ENCODE measurements at regions not wholly inside any gene's neighbourhood (a gene's known extent, or its start where the extent isn't known, plus 50 kb on each side); places are given as distances from the start of the nearest gene placed in this dataset.
A peak's percentile ranks its signal among the peaks of the same experiment; 100 is the strongest.

DNA sequence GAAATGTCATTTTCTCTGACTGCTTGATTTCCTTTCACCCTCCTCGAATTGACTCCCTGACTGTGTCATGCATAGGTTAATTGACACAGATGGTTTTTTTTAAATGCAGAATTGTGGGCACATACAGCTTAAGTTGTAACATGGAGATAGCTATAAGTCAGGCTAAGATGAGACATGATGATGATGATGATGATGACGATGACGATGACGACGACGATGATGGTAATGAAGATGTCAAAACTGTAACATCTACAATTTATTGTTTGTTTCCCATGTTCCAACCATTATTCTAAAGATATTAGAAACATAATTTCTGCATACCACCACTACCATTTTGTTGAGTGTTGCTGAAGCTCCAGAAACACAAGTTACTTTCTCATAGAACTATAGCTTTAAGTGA lies 1232.8 kb downstream of the XPNPEP1 start:
- no peak for DNase-seq (ENCODE audit: low read depth)

DNA sequence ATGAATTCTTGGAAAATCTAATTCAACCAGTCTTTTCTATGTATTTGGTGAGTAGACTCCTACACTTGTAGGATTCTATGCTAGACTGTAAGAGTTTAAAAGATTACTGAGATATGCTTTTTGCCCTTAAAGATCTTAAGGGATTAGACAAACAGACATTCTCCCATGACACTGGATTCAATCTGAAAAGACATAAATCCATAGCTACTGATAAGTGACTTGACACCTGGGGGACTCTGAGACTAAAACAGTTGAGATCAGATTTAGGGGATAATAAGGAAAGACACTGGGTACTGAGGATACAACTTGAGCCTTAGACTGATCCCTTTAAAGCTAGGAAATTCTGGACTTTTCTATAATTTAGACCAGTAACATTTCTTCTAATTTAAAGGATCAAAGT lies 1233.4 kb downstream of the XPNPEP1 start:
- no peak for DNase-seq (ENCODE audit: low read depth)

DNA sequence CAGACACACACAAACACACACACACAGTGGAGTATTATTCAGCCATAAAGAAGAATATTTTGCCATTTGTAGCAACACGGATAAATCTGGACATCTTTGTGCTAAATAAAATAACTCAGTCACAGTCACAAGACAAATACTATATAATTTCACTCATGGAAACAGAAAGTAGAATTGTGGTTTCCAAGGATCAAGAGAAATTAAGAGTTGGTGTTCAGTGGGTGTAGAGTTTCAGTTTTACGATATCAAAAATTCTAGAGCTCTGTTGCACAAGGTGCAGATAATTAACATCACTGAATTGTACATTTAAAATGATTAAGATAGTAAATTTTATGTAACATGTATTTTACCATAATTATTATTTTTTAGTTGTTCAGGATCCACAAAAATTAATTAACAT lies 1235.0 kb downstream of the XPNPEP1 start:
- DNase-seq (ENCODE audit: low read depth), result no peak

DNA sequence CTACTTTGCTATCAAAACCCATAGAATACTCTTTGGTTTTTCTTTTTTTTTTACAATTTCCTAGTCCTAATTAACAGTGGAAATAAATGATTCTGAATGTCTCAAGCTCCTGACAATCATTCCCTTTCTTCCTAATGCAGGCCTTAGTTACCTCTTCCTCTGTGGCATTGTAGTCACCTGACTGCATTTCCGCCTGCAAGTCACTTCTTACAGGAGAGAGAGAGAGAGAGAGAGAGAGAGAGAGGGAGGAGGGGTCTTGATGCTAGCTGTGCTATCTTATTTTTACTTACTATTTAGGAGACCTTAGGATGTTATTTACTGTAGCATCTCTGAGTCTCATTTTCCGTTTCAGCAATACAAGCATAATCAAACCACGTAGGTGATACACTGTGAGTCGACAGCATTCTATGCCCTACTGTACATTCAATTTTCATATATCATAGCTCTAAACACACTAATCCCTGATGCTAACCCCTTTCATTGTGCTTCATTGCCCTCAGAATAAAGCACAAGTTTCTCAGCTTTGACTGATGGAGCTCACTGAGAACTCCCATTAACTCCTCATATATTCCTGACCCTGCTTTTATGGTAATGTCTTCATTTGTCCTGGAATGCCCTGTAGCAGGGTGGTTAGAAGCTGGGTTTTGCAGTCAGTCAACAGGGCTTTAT lies 1237.3 kb downstream of the XPNPEP1 start:
- no peak for DNase-seq (ENCODE audit: low read depth)

DNA sequence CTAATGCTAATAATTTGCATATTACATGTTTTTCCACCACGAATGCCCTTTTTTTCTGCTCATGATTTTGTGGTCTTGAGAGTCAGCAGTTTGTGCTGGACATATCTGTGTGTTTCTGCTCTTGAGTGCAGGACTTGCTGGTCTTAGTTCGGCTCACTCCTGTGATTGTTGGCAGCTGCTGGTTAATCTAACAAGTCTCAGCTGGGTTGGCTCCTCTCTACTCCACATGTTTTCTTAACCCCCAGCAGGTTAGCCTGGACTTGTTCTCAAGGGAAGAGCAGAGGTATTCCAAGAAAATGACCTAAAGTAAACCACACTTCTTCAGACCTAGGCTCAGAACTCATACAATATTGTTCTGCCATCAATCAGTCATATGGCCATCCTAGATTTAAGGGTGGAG lies 1238.9 kb downstream of the XPNPEP1 start:
- DNase-seq (ENCODE audit: low read depth), result no peak

DNA sequence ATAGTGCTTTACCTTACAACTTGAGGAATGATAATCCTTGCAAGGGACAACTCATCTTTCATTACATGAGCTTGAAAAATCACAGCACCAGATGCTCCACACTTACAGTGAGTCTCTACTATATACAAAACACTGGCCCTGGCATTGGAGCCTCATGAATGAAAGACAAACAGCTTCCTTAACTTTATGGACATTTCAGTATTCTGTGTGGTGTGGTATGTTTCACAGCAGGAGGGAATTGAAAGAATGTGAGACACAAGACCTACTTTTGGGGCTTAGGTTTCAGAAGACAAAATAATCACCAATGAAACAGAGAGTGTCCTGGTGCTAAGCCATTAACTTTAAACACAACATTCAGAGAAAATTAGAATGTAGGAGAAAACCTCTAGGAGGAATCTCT lies 1249.6 kb downstream of the XPNPEP1 start:
- no peak for DNase-seq (ENCODE audit: low read depth)

DNA sequence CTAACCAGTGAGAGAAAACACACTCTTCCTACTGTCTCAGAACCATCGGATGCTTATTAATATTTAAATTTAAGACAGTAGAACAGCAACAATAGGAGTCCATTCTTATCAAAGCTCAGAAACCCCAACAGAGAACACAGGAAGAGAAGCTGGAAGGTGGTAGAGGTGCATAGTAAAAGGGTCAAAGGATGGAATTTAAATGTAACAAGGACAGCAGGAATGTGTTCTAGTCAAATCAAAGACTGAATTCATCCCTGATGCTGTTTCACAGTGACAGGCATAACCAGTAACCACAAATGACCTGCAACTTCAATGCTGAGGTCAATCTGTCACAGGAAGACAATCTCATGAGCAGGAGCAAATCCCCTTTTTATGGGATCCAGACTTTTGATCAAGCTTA lies 1259.7 kb downstream of the XPNPEP1 start:
- no peak for DNase-seq (ENCODE audit: low read depth)

DNA sequence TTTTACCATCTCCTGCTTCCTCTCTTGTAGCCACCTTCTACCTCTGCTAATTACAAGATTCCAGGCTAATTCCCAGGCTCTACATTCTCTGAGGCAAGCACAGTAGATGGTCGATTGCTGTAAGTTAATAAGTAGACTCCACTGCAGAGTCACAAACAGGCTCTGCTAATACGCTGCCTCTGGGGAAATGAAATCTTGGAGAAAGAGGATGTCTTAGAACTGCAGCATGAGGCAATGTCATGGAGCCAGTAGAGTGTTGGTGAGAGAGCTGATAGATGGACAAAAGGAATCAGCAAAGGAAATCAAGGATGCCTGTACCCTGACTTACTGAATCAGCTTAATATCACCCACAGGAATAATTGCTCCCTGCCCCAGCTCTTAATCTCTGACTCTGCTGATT lies 1260.3 kb downstream of the XPNPEP1 start:
- no peak for DNase-seq (ENCODE audit: low read depth)

DNA sequence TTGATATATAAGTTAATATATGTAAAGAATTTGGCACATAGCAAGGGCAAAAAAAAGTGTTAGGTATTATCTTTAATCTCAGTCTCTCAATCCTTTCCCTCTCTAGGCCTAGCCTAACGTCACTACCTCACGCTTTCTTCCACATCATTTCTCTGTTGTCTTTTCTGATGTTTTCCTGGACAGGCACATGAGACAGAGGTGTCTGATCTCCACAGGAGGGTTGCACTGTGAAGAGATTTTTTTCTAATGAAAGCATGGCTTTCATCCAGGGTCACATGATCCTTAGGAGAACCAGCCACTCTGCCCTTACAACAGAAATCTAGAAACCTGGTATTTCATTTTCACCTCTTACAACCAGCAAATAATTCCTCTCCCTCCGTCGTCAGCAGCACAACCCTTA lies 1268.3 kb downstream of the XPNPEP1 start:
- DNase-seq (ENCODE audit: low read depth), result no peak

DNA sequence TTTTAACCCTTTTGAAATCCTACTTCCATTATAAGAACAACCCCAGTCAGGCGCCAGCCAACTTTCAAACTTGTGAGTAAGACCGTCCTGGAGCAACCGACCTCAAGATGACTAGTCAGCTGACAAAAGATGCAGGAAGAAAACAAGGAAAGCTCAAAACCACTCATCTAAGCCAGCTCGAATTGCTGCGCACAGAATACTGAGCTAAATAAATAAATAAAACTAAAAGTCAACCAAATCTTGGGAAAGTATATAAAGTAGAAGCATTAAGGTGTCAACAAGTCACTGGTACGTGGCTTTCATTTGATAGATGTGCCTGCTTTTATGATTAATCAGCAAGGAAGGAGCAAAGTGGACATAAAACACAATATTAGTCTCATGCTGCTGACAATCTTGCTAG lies 1269.8 kb downstream of the XPNPEP1 start:
- DNase-seq (ENCODE audit: low read depth), result no peak

DNA sequence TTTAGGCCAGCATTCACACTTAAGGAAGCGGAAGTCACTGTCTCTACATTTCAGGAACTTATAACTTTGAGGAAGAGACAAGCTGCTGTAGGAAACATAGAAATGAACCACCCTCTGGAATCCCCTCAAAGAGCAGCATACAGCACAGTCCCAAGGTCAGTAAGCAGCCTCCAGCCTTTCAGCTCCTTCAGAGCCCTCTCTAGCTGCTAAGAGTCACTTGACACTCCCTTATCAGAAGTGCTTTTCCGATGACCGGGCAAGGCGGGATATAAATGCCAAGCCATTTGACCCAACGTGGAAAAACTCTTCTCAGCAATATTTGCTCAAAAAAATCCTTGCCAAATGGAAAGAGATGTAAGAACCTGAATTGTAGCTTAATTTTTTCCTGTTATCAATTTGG lies 1284.3 kb downstream of the XPNPEP1 start:
- DNase-seq (ENCODE audit: low read depth), result no peak

DNA sequence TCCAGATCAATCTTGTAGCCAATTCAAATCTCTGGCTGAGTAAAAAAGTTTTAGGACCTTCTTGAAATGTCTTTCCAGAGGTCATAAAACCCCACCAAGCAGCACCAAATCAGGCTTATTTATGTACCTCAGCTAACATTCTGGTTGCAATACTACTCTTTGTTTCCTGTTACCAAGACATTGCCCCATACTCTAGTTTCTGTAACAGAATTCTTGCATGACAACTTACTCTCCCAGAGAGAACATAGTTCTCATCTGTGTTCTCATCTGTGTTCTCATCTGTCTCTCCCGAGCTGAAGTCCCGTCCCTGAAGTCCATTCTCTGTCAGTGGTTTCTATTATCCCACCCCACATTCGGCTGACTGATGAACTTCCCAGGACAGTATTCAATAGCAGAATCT lies 1285.1 kb downstream of the XPNPEP1 start:
- DNase-seq (ENCODE audit: low read depth), result no peak

DNA sequence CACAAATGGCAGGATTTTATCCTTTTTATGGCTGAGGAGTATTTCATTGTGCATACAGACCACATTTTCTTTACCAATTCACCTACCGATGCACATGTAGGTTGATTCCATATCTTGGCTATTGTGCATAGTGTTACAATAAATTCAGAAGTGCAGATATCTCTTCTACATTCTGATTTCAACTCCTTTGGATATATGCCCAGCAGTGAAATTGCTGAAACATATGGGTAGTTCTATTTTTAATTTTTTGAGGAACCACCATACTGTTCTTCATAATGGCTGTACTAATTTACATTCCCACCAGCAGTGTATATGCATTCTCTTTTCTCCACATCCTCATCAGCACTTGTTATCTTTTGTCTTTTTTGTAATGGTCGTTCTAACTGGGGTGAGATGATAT lies 1290.3 kb downstream of the XPNPEP1 start:
- peak; percentile 1 for DNase-seq (ENCODE audit: low read depth)

DNA sequence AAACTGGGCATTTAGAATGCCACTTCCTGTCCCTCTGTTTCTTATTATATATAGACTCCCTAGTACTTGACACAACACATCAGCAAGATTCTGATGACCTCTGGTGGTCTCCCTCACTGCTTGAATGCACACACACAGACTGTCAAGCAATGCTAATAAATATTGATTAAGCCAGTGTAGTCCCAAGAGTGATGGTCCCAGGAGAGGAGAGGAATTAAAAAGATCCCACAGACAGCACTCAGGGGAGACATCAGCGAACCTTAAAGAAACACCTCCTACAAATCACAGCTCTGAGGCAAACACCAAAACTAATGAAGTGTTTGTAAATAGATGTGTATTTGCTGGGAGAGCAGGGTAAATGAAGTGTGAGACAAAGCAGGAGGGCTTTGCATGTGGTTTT lies 1291.2 kb downstream of the XPNPEP1 start:
- no peak for DNase-seq (ENCODE audit: low read depth)

DNA sequence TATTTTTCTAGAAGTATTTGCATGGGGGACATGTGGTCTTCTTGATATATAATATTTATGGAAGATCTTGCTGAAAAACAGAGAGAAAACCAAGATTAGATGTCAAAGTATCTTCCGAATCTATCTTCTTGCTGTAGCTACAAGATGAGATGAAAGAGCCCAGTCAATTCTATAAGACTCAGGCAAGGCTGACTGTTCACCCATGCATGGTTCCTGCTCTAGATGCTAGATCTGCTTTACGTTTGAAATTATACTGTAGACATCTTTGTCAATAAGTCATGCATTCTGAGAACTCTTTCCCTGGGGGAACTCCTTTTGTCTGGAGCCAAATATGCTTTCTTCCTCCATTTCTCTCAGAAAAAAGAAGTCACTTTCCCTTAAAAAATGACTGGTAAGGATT lies 1292.0 kb downstream of the XPNPEP1 start:
- no peak for DNase-seq (ENCODE audit: low read depth)

DNA sequence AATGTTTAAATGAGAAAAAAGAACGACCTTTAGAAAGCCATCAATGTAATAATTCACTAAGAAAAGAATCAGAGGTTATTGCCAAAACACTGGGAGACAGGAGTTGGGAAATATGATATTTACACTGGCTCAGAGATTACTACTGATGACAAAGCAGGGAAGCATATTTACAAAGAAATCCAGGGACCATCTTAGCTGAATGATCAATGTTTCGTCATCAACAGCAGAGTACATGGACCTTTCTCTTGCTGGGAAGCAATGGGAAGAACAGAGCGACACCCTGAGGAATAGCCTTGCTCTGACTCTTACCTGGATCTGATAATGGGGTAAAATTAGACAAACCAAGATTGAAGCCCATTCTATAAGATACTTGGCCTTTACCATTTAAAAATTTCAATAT lies 1293.5 kb downstream of the XPNPEP1 start:
- peak; percentile 2 for DNase-seq (ENCODE audit: low read depth)

DNA sequence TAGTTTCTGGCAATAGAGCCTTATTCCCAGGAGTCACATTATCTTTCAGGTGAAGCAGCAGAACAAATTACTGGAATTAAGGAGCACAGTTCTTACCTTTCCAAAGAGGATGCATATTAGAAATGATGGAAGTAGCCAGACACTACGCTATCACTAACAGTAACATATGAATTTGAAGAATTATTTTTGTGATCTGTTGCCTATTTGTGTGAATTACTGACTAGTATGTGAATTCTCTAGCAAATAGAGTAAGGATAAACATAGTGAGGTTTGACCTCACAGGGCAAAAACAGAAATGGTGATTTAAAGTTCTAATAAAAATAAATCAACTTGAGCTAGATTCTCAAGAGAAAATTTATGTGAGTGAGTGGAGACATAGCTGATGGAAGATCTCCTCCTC lies 1299.3 kb downstream of the XPNPEP1 start:
- DNase-seq (ENCODE audit: low read depth), result no peak

DNA sequence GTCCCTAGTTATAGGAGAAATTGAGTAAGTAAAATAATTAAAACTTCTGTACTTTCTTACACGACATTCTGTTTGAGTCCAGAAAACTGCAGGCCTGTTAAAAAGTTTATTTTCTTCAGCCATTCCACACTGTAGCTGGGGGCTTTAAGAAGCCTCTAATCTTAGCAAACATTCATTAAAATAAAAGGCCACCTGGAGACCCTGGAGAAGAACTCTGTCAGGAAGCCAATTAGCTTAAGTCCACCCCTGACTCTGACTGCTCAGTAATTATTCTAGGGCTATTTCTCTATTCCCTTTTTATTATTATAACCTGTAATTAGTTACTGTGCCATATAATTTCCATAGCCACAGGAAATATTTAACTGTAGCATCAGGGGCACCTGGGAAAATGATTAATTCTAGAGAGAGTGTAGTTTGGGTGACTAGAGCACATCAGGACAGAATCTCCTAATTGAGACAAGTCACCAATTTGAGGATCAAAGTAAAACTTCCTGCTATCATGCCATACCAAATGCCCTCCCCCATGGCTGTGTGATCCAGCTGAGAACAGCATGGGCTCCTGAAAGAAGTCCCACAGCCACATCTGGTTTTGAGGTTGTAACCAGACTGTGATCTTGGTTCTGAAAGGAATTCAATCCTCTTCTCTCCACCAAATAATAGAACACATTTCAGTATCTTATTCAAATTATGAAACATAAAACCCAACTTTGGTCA lies 1302.3 kb downstream of the XPNPEP1 start:
- no peak for DNase-seq (ENCODE audit: low read depth)

DNA sequence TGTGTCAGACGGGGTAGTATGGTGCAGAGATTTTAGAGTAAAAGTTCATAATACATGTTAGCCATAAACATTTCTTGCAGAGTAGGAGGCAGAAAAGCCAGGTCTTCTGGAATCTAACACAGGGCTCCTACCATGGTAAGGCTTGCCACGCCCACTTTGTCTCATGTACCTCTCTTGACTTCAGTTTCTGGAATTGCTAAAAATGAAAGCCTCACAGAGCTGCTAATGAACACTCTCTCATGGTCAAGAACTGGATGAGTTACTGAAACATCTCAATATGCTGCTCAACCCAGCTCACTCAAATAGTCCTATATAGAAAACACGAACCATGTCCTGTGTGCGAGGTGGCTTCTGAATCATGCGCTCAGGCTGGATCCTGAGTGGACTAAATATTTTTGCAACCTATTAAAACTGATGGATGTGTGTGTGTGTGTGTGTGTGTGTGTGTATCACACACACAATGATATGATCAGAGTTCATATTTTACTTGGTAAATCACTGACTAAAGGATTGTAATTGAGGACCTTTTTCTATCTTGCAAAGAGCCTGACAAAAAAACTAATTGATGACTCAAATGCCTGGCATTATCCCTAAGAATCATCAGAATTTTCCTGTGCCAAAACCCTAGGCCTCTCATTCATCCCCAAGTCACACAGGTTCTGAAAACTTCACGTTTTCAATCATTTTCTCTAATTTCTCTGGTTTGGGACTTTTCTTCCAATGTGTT lies 1306.6 kb downstream of the XPNPEP1 start:
- peak; percentile 17 for DNase-seq (ENCODE audit: low read depth)

DNA sequence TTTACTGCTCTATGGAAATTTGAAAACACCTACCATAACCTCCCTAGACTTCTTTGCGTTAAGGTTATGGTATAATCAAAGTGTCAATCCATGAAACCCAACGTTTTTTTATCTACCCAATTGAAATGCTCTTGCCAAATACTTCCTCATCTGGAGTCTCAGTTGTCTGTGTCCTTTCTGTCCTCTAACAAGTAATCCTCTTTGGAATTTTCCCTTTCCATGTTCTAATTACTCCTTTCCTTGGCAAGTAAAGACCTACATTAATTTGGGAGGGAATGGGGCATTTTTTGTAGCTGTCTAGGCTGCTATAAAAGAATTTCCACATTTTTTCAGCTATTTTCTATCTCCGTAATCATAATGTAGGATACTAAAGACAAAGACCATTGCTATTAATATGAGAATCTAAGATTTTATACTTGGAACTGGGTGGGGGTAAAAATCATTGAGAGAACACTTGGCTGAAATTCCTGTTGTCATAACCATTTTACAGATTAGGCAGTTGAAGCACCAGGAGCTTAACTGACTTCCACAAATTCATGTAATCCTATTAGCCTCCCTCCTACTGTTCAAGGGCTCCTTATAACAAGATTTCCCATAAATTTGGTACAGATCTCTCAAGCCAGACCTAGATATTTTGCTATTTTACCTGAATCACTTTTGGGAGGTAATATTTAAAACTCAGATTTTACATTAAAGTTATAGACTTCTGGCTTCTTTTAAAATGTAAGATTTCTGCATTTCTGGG lies 1307.6 kb downstream of the XPNPEP1 start:
- DNase-seq (ENCODE audit: low read depth), result no peak

DNA sequence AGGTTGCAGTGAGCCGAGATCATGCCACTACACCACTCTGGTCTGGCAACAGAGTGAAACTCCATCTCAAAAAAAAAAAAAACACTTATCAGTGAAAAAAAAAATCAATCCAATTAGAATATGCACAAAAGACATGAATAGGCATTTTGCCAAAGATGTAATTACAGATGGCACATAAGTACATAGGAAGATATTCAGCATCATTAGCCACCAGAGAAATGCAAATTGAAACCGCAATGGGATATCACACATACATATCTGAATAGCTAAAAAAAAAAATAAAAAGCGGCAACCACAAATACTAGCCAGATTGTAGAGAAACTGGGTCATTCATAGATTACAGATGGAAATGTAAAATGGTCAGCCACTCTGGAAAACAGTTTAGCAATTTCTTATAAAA lies 1310.8 kb downstream of the XPNPEP1 start:
- DNase-seq (ENCODE audit: low read depth), result no peak

DNA sequence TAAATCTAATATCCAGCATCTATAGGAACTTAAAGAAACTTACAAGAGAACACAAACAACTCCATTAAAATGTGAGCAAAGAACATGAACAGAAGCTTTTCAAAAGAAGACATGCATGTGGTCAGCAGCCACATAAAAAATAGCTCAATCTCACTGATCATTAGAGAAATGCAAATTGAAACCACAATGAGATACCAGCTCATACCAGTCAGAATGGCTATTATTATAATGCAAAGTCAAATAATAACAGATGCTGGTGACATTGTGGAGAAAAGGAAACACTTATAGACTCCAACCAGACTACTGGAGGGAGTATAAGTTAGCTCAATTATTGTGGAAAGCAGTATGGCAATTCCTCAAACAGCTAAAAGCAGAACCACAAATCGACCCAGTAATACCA lies 1314.5 kb downstream of the XPNPEP1 start:
- DNase-seq (ENCODE audit: low read depth), result no peak

DNA sequence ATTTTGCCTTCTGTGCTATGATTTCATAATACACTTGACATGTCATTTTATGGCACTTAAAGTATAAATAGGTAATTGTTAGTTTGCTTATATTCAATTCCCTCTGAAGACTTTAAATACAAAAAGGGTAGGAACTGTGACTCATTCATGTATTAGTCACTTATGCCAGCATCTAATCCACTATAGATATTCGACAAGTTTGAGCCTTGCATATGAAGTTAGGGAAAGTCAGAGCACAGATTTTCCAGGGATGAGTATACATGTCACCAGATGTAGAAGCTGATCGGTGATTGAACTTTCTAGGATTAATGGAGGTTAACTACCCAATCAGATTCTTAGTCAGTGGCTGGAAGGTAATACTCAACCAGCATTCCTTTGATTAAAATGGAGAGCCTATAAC lies 1321.5 kb downstream of the XPNPEP1 start:
- DNase-seq (ENCODE audit: low read depth), result no peak

Data from EH (cell line).